ENCODE measurements at regions not wholly inside any gene's neighbourhood (a gene's known extent, or its start where the extent isn't known, plus 50 kb on each side); places are given as distances from the start of the nearest gene placed in this dataset.
A peak's percentile ranks its signal among the peaks of the same experiment; 100 is the strongest.

DNA sequence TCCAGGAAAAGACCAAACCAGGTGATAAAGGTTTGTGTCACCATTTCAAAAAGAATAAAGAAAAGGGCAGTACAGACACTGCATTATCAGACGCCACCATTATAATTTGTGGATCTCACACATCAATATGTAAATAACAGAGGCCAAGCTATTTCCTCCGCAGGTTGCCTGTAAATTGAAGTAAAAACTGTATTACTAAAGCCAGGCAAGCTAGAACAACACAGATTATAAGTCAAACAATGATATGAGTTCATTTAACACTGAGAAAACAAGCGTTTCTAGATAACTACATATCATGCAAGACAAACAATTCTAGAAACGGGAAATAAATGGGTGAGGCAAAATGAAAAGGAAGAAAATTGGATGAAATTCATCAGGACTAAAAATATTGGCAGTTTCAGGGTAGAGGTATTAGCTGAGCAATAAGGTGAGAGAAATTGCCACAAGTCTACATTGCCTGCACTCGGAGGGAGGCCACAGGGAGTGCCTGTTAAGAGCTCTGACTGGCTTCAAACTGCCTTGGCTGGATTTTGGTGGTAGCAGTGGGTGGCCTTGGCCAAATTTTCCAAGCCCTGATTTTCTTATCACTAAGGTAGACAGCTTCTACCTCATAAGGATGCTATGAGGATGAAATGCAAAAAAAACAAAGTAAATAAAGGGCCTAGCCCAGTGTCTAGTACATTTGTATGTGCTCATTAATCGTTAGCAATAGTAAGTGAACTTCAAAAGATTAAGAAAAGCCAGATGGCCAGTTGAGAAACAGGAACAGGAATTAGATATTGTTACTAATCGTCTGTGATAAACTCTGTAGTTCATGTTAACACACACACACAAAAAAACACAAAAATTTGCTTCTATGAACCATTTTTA is 240.0 kb upstream of the NFE2L3 start:
- no peak for DNase-seq (ENCODE audit: low read depth)

DNA sequence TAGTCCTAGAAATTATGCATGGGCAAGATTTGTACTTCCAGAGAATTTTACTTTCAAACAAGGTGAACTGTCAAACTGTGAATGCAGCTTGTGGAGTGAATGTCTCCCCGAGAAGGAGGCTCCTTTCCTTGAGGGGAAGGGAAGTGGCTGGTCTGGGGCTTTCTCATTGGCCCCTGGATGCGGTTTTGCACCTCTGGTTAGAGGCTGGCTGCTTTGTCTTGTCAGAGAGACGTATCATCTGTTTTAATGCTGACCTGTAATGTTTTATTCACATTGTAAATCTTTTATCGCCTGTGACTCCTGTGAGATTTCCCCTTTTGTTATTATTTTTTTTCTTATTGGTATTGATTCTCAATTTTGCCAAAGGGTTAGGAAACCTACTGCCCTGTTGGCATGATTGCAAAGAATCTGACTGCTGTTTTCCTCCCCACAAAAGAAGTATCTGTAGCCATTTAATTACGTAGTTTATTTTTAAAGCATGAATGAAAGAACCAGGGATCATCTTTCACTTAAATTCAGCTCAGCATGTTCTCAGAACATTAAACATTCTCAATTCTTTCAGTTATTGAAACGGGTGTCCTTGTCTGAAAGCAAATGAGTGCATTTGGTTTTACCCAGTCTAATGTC is 238.3 kb upstream of the NFE2L3 start:
- no peak for DNase-seq (ENCODE audit: low read depth)

DNA sequence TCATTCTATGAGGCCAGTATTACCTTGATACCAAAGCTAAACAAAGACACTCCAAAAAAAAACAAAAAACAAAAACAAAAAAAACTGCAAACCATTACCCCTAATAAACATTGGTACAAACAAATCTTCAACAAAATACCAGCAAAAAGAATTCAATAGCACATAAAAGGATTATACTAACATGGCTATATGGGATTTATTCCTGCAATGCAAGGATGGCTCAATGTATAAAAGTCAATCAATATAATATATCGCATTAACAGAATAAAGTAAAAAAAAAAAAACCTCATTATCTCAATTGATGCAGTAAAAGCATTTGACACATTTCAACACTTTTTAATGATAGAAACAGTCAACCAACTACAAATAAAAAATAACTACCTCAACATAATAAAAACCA is 233.3 kb upstream of the NFE2L3 start:
- DNase-seq (ENCODE audit: low read depth), result no peak

DNA sequence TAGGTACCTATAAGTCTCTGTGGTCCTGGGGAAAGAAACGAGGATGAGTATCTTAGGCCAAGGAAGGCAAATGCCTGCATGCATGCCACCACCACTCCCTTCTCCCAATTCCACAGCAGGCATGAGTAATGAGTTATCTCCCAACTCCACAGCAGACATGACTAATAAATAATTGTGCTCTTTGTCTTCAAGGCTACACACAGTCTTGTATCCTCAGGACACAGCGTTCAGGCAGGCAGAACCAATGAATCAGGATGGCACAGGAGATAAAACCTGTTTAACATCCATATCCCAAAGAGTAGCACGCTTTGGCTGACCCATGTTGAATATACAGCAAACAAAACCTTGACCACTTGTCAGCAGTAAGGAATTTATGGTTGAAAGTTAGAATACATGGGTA is 229.7 kb upstream of the NFE2L3 start:
- DNase-seq (ENCODE audit: low read depth), result peak; percentile 41

DNA sequence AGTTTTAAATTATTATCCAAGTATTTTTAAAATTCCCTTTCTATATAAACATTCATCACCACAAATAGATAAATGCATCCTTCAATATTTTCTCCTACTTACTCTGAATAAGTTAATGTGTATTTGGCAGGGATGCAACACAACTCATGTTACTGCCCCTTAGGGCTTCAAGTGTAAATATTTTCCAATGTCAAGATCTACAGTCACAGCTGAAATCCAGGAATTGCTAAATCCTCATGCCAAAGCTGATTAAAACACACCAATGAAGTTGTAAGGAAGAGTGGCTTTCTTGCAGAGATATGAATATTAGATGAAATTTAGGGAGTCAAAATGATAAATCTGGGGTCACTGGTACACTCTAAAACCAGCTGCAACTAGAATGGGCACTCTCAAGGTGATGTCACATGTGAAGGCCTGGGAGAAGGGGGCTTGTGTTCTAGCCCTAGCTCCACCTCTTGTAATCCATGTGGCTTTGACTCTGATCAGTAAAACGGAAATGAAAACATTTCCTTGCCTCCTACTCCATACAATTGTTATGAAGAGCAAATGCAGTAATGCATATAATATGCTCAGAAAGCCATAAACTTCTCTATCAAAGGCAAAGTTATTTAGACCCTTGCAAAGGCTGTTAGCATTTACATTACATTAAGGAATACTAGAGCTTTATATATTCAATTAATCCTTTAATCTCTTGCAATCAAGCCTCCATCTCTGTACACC is 228.1 kb upstream of the NFE2L3 start:
- DNase-seq (ENCODE audit: low read depth), result no peak

DNA sequence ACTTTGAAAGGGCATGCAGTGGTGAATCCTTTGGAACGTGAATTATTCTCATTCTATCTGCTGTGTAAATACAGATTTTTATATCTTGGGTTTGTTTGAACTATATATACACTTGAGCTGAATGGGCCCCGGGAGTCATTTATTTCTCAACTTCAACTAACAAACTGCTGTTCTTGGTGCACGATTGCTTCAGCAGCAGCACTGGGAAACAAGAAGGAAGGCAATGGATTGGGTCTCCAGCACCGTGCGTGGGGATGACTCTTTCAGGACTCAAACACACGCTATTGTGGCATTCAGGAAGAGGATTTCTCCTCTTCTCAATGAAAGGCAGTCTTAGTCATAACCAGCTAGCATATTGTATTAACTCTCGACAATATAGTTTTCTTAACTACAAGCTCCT is 226.0 kb upstream of the NFE2L3 start:
- peak; percentile 65 for DNase-seq (ENCODE audit: low read depth)

DNA sequence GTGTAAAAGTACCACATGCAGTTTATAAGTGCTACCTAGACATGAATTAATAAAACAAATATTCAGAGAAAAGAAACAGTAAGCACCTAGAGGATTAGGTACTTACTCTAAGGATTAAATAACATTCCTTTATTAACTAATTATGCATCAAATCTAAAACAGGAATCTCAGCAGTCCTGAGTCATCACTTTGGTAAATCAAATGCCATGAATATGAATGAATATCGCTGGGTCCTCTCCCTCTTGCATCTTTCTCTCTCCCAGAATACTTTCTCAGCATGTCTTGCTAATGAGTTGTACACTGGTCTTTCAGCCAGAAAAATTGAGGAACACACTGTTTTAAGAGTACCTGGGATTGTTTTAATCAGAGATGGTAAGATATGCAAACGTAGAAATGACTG is 225.5 kb upstream of the NFE2L3 start:
- no peak for DNase-seq (ENCODE audit: low read depth)

DNA sequence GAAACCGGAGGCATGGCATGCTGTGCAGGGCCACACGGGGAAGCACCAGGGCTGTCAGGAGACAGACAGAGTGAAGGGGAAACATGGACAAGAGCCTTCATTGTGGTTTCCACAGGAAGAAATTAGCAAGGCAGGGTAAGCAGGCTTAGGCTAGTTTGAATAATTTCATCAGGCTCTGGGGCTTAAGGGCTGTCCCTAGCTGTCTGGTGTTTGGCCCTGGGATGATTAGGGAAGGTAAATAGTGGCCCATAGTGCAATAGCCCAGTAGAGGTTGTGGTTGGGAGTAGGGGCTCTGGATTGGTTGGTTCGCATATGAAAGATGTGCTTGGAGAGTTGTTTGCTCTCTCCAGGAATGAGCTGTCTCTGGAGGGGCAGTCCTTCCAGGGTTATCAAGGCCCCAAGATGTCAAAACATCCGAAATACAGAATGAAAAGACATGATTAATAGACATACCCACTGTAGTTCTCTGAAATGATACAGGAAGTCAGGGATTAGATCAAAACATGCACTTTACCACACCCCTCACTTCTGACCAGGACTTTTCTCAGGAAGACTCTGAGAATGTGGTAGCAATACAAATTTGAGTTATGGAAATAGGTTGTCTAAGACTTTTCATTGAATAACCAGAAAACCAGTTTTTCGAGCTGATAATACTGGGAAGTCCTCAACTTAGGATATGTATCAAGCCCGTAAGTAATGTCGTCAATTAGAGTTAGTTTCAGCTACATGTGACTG is 224.9 kb upstream of the NFE2L3 start:
- peak; percentile 21 for DNase-seq (ENCODE audit: low read depth)

DNA sequence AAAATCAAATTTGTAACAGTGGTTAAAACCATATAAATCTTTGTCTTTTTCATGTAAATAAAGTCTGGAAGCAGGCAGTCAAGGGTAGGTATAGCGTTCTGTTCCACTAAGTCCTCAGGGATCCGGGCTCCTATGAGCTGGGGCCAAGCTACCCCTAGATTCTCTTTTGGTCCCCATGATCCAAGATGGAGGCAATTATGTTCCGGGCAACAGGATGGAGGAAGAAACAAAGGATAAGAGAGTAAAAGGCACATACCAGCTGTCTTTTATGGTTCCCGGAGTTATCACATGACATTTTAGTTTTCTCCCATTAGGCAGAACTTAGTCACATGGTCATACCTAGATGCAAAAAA is 224.4 kb upstream of the NFE2L3 start:
- no peak for DNase-seq (ENCODE audit: low read depth)

DNA sequence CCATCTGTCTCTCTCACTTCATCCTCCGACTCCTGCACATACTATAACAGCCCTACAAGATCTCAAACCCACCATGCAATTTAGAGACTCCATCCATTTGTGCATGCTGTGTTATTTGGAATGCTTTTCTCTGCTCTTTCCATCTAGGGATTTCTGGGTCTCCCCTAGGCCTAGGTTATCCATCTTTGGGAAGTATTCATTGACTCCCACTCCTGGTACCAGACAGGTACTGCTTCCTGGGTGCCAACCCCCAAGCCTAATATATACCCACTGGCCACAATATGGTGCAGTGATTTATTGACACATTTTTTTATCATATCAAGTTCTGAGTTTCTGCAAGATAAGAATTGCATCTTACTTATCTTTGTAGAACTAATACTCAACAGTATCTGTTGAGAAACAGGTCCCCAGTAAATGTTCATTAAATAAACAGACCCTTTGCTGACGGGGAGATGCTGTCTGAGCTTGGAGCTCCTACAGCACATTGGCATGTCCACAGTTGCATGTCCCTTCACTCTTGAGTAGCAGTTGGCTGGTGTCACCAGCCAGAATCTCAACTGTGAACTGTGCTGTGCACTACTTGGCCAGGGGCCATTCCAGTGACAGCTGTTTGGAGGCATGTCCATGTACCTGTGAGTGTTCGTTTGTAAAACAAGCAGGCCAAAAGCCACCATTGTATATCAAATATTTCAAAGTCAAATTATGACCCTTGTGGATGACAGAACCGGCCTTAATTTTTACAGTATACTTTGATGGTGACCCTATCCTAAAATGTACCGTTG is 223.3 kb upstream of the NFE2L3 start:
- no peak for DNase-seq (ENCODE audit: low read depth)

DNA sequence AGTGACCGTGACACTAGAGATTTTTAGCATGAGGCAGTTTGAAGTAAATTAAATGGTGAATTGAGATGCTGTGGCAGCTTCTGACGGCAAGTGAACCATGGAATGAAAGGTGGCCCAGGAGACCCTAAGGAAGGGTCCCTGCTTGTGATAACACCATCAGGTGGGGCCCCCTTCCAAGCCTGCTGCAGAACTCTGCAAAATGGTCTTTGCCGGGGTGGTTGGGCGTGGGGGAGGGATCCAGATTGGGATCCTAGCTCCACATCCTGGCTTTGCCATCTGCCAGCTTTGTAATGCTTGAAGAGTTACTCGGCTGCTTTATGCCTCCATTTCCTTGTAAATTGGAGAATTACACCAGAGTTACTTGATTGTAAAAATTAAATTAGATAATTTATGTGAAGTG is 222.6 kb upstream of the NFE2L3 start:
- no peak for DNase-seq (ENCODE audit: low read depth)

DNA sequence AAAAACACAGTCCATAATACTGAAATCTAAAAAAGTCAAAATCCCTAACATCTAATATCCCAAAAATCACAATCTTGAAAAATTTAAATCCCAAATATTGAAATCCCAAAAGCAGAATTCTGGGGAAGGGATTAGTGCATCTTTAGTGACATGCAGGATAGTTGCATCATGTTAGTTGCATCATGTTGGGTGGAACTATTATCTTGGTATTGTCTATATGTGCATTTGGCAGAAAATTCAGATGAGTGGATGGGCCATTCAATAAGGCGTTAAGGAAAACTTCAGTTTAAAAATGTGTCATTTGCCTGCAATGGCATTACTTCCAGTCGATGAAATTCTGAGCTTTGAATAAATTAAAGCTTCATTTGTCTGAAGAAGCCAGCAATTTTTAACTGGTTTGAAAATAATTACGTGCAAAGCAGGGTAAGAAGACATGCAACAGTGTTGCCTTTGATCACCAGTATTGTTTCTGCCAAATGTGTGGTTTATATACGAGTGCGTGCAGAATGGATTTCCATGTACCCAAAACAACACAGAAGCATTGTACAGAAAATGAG is 221.4 kb upstream of the NFE2L3 start:
- DNase-seq (ENCODE audit: low read depth), result no peak

DNA sequence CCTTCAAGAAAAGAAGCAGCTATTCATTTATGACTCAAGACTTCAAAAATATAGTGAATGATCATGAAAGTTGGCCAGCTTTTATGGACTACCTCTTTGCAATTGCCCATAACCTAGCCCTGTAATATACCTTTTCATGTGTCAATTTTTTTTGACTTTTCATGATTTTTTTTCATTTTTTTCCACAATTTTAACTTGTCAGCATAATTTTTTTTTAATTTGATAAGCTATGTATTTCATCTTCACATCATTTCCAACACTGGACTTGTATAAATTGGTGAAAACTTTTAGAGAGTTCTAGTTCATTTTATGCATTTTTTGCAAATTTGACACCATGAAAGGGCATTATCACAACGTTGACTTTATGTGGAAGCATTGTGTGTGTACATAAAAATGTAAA is 220.8 kb upstream of the NFE2L3 start:
- no peak for DNase-seq (ENCODE audit: low read depth)

DNA sequence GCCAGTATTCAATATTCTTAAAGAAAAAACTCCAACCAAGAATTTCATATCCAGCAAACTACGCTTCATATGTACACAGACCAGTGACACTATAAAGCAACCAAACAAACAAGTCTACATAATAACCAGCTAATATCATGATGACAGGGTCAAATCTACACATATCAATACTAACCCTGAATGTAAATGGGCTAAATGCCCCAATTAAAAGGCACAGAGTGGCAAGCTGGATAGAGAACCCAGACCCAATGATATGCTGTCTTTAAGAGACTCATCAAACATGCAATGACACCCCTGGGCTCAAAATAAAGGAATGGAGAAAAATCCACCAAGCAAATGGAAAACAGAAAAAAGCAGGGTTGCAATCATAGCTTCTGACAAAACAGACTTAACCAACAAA is 218.1 kb upstream of the NFE2L3 start:
- DNase-seq (ENCODE audit: low read depth), result no peak

DNA sequence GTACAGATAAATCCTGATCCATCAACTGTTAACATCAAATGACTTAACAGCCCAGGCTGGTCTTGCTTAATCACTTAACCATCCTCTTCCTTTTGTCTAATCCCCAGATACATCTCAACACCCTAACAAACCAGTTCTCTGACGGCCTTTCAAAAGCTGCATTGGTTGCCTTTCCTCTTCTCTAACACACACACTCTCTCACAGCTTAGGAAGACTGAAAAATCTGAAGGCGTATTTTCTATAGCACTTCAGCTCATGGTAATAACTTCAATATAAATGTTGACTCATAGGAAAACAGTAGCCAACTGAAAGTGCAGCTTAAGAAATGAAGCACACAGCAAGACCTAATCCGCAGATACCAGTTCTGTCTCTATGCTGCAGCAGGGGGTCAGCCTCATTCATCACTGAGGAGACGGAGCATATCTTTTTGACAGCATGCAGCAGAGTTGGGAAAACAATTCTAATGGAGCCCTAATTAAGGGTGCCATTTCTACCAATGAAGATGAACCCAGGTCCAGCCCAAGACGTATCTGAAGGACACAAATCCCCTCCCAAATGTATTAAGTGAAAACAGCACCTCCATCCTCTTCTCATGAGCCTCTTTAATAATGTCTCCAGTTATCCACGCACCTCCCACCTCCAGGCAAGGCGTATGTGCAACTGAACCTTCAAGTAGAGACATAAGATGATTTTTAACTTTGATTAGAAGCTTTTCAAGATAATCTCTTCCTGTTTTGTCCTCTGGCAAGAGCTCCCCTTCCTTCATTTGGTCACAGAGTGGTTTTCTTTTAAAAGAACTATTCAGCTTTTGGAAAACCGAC is 211.7 kb upstream of the NFE2L3 start:
- peak; percentile 63 for DNase-seq (ENCODE audit: low read depth)

DNA sequence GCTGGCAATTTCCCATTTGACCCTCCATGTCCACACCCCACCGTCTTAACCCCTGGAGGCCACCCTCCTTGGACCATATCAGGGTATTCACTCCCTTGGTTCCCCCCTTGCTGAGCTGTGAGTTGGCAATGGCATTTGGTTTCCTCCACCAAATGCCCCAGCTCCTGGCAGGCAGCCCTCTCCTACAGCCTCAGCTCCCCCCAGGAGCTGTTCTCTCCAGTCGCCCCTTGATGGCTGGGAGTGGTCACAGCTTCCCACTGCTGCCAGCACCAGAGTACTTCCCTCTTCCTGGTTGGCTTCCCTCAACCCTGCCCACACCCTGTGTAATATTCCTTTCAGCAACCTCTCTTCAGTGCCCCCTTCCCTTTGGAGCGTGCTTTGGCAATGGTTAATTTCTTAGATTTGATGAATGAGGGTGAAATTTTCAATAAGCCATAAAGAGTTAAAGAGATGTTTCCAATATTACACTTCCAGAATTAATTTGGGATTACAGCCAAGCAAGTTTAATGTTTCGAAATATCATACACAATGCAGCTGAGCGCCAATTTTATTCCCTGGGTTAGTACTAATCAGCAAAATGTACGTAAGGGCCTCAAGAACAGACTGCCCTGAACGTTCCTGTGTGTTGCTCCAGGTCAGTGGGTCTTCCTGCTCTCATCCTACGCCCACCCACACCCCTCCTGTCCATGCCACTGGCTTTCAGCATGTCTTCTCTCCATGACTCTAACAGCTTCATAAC is 207.1 kb upstream of the NFE2L3 start:
- no peak for DNase-seq (ENCODE audit: low read depth)

DNA sequence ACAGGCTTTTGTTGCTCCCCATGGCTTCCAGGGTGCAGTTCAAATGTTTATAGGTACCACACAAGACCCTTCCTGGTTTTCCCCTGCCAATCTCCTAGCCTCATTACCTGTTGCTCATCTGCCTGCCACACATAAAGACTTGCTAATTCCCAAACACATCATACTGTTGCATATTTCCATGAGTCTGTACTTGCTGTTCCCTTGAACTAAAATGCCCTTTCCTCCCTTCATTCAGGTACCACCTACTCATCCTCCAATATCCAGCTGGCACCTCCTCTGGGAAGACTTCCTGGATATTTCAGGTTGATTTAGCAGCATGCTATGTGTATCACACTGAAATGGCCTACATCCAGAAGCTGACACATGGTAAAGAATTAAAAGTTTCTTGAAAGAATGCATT is 206.4 kb upstream of the NFE2L3 start:
- DNase-seq (ENCODE audit: low read depth), result no peak

DNA sequence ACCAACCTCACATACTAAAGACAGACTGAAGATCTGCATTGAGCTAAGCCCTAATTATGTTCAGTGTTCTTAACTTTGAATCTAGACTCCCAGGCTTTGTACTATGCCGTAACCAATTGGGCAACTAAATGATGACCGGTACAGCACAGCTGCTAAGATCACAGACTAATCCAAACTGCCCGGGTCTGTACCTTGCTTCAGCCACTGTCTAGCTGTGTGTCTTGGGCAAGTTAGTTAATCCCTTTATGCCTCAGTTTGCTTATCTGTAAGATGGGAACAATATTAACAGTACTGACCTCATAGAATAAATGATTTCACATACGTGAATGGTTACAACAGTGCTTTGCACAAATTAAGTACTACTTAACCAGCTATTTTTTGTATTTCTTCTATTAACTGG is 205.8 kb upstream of the NFE2L3 start:
- no peak for DNase-seq (ENCODE audit: low read depth)

DNA sequence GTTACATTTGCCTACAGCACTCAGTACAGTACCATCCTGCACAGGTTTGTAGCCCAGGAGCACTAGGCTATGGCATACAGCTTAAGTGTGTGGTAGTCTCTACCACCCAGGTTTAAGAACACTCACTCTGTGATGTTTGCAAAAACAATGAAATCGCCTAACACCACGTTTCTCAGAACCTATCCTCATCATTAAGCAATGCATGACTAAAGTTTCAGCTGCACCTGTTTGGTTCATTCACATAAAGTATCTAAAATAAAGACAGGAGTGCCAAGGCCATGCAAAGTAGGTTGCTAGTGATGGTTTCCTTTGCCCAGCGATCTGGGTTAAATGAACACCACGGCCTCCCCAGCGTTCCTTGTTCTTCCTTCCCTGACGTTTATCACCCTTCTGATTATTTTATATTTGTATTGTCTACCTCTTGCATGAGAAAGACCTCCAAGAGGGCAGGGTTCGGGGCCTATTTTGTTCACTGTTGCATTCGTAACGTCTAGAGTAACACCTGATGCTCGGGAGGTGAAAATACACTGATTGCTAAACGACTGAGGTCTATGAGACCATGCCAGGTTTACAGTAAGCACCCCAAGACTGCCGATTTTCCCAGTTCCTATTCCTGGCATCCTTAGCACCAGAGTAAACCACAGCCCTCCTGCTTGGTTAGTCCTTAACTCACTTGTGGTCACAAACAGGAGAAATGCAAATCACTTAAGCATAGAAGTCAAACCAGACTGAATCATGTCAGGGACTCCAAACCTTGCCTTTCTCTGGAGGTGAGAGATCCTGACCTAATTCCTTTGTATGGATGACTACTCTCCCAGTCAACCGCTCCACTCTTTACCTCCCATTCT is 204.1 kb upstream of the NFE2L3 start:
- peak; percentile 27 for DNase-seq (ENCODE audit: low read depth)

Data from Daoy (cell line).